HG03378 (cell line): ENCODE measurements at regions not wholly inside any gene's neighbourhood (a gene's known extent, or its start where the extent isn't known, plus 50 kb on each side); places are given as distances from the start of the nearest gene placed in this dataset.
"Not testable (repeated sequence)": the region's sequence is repeated elsewhere in the genome, so short reads cannot be mapped to it uniquely, and the experiment has no call there.

ENCODE experiments used
- ATAC-seq: cut with Tn5 transposase; IDR thresholded peaks from one replicate; pipeline ENCODE4 v1.9.1; 2021; ENCODE audit warnings: mild to moderate bottlenecking, moderate library complexity; ENCODE audit not compliant: unreplicated experiment

DNA sequence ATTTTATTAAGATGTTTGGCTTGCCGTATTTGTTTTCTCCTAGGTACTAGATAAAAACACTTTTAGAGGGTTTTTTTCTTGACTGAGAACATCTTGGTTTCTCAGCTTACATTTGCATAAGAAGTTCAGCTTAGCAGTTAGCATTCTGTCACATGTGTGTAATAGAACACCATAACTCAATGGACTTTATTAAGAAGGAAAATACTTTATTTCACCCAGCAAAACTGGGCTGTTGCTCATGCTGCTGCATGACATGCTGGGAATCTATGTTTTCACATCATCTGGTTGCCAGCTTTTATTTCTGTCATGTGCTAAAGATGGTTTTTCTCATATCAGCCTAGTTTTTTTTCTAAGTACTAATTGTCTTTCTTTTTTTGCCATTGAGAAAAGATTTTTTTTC, 144.6 kb downstream of the UTRN start:
- ATAC-seq = no peak

DNA sequence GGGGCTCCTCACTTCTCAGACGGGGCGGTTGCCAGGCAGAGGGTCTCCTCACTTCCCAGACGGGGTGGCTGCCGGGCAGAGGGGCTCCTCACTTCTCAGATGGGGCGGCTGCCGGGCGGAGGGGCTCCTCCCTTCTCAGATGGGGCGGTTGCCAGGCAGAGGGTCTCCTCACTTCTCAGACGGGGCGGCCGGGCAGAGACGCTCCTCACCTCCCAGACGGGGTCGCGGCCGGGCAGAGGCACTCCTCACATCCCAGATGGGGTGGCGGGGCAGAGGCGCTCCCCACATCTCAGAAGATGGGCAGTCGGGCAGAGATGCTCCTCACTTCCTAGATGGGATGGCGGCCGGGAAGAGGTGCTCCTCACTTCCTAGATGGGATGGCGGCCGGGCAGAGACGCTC, 148.3 kb downstream of the UTRN start:
- not testable (repeated sequence) for ATAC-seq

DNA sequence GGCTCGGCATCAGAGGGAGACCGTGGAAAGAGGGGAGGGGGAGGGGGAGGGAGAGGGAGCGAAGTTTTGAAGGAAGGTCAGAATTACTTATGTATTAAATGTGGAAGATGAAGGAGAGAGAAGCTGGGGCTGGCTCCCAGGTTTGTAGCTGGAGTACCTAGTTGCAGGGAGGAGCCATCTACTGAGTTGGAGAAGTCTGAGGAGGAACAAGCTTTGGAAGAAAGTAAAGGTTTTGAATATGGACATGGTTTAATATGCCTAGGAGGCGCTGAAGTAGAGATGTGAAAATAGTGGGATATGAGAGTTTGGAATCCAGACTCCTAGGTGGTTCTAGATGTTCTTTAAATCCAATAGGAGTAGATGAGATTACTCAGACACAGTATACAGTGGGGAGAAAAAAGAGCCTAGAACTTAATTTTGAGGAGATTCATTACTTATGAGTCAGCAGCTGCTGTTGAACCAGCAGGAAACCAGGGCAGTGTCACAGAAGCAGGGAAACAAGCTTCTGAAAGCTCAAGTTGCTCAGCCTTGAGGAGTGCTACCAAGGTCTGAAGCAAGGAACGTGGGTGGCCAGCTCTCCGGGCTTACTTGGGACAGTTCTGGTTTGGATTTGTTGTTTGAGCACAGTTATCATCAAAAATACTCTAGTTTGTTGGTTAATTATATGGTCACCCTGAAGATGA, 149.3 kb downstream of the UTRN start:
- ATAC-seq = no peak

DNA sequence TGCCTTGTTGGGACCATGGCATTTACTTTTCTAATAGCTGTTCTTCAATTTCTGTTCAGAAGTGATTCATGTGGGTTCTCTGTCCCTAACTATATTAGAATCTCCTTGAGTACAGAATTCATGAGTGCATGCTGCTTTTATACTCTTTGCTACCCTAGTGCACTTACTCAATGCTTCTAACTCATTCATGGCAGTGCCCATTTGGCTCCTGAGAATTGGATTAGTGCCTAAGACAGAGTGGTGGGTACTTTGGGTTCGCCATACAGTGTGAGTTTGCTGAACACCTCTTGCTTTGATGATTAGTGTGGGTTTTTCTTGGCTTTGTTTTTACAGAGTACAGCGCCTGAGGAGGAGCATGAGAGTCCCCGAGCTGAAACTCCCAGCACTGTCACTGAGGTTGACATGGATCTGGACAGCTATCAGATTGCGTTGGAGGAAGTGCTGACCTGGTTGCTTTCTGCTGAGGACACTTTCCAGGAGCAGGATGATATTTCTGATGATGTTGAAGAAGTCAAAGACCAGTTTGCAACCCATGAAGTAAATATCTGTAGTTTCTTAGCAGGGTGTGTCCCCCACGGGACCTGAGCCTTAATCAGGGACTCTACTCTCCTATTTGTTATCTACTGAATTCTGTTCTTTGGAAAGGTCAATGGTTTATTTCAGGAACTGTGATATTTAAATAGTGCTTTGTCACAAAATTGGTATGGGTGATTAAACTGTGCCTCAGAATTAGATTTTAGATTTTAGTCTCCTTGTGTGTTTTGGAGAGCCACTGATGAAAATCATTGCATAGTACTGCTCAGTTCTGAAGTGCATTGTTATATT, 150.7 kb downstream of the UTRN start:
- no peak for ATAC-seq

DNA sequence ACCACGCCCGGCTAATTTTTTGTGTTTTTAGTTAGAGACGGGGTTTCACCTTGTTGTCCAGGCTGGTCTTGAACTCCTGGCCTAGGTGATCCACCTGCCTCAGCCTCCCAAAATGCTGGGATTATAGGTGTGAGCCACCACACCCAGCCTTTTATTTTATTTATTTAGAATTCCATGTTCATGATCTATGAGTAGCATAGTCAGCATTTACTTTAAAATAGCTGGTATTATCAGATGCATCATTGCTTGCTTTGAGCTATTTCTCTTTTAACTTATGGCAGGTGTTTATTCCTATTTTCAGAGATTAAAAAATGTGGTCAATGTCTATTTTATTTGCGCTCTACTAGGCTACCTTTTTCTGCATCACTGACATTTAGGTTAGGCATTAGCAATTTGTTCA, 152.0 kb downstream of the UTRN start:
- ATAC-seq = no peak

DNA sequence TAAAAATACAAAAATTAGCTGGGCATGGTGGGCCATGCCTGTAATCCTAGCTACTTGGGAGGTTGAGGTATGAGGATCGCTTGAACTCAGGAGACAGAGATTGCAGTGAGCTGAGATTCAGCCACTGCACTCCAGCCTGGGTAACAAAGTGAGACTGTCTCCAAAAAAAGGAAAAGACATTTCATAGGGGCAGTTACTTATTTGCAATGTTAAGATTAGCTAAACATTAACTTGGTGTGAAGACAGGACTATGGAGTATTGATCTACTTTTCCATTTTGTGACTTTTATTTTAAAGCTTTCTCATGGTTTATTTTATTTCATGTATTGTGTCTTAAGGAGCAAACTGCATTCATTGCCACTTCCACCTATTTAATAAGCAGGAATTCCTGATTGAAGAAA, 153.0 kb downstream of the UTRN start:
- ATAC-seq = no peak

DNA sequence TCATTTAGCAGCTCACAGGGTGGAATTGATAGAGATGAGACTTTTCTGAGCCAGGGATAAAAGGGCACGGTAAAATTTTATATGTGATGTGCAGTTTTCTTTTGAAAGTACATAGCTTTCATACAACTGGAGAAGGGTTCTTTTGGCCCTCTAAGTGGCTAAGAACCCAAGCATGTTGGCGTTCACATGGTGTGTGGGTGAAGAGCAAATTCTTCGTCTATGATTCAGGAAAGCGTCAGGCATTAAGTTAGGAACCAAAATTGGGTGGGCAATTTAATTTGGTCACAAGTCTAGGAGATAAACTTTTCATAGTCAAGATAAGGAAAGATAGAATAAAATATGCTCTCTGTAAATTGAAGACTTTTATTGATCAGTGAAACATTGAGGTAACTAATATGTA, 153.9 kb downstream of the UTRN start:
- ATAC-seq = no peak

DNA sequence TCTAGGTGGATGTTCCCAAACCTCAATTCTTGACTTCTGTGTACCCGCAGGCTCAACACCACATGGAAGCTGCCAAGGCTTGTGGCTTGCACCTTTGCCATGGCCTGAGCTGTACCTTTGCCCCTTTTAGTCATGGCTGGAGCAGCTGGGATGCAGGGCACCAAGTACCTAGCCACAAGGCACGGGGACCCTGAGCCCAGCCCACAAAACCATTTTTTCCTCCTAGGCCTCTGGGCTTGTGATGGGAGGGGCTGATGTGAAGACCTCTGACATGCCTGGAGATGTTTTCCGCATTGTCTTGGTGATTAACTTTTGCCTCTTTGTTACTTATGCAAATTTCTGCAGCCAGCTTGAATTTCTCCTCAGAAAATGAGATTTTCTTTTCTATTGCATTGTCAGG, 156.7 kb downstream of the UTRN start:
- not testable (repeated sequence) for ATAC-seq

DNA sequence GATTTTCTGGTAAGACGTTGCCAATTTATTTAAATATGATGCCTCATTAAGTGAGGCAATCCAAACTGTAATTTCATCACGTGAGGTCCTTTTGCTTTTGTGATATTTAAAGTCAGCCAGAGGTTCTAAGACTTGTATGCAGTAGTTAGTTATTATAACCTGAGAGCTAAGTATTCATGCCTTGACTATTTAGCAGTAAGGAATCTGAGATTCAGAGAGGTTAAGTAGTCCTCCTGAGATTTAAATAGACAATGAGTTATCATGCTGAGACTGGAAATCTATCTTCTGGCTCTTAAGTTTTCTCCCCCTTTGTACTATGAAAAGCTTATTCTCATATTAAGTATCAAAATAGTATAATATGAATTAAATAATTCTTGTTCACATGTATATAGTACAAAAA, 158.0 kb downstream of the UTRN start:
- ATAC-seq = no peak

DNA sequence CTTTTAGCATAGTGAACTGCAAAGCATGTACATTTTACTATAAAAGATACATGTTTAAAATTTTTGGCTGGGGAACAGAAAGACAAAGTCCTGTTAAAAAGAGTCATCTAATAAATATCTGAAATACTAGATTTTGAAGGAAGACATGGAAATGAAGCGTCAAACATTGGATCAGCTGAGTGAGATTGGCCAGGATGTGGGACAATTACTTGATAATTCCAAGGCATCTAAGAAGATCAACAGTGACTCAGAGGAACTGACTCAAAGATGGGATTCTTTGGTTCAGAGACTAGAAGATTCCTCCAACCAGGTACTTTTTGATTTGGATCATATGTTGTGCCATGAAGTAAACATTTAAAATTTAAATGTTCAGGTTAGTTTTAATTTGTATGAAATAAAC, 162.3 kb downstream of the UTRN start:
- no peak for ATAC-seq

DNA sequence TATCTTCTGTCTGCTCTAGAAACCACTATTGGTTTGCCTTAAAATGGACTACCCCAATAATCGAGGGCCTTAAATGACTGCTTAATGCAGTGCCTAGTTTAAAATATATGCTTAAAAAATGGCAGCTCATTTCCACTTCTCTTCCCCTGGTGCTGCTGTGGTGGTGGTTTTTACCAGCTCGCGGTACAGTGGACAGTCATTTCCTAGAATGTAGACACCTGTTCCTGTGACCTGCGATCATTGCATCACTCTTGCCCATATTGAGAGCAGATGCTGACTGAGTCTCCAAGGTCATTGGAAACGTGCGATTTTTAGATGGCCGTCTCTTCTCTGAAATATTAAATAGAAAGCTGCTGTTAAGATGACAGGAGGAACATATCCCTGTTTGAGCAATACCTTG, 164.1 kb downstream of the UTRN start:
- no peak for ATAC-seq

DNA sequence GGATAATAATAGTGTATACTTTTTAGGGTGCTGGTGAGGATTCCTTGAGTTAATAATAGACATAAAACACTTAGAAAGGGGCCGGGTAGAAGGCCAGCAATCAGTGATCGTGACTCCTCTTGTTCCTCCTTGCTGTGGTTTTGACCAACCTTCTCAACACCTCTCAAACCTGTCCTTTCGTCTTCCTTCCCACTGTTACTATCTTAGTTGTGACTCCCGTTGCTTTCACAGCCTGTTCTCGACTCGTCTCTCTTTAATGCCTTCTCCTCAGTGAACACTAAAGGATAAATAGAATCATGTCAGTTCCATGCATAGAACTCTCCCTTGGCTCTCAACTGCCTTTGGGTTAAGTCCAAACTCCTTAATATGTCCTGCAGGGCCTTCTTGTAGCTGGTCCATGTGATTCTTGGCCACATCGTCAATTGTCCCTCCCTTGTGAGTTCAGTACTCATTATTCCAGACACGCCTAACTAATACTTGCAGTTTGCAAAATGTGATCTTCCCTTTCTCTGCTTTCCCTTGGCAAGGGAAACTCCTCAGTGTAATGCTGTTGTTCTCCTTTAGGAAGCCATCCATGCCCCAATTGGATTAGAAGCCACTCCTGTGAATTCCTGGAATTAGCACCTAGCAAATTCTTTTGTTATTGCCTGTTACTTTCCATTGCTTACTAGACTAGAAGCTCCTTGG, 164.9 kb downstream of the UTRN start:
- ATAC-seq = no peak

DNA sequence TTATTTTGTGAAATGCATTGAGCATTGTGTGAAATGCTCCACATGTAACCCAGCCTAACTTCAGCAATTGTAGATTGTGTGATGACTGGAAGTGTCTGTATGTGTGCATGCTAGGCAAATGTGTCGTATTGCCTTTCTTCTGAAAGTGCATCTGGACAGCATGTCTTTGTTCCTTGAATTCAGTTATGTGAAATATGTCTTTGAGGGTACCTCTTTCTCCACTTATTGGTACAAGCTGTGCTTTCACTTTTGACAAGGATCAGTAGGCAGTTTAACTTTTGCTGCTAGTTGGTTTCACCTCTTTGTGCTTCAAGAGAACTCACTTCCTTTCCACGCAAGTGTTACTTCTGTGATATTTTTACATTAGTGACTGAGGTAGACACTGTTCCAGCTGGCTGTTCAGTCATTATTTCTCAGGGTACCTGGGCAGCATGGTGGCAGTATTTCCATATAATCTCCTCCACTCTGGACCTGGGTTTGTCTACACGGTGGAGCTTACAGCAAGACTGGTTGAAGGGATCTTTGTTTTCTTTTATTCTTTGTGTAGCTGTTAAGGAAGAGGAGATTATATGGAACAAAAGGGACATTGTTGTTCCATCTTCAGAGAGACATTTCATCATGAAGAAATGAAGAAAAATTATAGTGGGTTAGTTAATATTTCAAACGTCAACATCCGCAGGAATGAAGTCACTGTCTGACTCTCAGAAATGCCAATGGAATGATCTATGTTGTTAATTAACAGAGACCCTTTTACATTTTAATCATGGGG, 175.4 kb downstream of the UTRN start:
- ATAC-seq = peak; percentile 93

DNA sequence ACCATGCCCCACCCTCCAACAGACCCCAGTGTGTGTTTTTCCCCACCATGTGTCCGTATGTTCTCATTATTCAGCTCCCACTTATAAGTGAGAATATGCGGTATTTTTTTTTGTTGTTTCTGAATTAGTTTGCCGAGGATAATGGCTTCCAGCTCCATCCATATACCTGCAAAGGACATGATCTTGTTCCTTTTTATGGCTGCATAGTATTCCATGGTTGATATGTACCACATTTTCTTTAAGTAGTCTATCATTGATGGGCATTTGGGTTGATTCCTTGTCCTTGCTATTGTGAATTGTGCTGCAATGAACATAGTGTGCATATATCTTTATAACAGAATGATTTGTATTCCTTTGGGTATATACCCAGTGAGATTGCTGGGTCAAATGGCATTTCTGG, 176.9 kb downstream of the UTRN start:
- ATAC-seq = no peak

DNA sequence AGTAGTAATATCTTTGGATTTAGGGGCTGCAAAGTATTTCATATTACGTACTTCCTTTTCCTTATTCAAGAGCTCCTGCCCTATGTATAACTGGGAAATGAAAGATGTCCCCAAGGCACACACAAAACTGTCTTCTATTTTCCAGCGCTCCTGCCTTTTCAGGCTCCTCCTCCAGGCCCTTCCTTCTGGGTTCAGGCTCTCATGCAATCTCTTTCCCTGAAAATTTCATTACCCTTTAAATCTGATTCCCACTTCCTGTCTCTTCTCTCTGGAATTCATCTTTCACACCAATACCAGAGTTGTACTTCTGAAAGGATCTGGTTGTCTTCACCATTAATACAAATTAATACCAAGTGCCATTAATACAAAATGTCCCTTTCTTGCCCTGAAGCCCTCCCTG, 181.6 kb downstream of the UTRN start:
- no peak for ATAC-seq

DNA sequence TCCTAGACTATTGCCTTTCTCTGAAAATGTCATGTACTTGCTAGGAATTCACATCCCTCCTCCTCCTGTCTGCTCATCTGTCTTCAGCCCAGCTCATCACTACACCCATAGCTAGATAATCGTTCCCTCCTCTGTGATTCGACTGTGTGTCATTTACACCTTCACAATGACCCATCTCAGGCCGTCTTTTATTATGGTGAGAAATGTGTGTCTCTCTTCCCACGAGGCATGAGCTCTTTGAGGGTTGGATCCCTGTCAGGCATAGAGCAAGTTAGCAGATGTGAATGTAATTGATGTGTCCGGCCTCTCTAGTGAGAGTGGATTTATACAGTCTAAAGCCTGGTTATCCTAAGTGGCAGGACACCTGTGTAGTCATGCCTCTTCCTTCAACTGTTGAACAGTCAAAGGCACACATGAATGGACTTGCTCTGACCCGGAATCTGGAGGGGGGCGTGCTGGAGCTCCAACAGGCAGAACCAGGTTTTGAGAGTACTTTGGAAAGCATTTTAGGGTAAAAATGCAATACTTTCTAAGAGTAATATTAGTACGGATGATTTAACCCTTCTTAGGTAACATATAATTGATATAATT, 182.1 kb downstream of the UTRN start:
- no peak for ATAC-seq

DNA sequence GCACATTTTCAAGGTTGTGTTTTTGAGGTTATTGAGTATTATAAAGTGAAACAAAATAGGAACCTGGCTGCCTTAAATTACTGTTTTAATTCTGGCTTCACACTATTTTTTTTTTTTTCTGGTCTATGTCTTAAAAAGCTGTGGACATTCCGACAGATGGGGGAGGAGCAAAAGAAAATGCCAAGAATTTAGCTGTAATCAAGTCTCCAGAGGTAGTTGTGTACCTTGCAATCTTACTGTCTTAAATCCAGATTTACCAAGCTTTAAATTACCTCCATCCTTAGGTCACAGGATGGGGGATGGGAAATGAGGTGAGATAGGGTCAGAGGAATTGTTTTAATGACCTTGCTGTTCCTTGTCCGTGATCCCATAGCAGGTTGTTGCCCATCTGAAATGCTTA, 182.8 kb downstream of the UTRN start:
- no peak for ATAC-seq

DNA sequence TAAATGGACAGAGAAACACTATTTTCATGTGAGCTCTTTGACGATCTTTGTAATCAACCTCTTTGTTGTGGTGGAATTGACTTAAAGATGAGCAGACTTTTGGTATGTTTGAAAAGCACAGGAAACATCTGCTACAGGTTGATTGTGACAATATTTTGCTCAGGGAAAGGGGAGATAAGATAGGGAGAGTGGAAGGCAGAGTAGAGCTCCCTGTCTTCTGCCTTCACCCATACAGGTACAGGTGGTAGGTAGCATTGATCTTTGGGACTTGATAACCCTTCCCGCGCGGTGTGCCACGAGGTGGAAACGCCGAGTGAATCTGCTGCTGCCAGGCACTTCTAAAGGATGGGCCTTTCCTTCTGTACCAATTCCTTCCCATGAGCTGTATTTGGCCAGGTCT, 183.6 kb downstream of the UTRN start:
- ATAC-seq = no peak

DNA sequence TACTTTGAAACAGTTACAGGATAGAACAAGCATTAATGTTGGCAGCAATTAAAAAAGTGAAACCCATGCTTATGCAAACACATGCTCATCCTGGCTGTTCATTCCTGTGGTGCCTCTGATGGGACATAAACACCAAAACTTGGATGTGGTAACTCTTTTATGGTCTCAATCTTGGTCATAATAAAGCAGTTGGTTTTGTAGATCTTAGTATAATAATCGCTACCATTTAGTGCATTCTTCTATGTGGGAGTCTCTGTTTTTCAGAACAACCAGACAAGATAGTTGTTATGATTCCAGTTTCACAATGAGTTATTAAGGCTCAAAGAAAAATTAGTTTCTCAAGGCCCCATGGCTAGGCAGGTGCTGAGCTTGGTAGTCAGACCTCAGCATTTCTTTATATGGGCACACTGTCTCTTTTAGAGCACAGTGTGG, 184.0 kb downstream of the UTRN start:
- ATAC-seq = peak; percentile 66

DNA sequence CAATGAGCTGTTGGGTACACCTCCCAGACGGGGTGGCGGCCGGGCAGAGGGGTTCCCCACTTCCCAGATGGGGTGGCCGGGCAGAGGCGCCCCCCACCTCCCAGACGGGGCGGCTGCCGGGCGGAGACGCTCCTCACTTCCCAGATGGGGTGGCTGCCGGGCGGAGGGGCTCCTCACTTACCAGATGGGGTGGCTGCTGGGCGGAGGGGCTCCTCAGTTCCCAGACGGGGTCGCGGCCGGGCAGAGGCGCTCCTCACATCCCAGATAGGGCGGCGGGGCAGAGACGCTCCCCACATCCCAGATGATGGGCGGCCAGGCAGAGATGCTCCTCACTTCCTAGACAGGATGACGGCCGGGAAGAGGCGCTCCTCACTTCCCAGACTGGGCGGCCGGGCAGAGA, 185.1 kb downstream of the UTRN start:
- ATAC-seq = not testable (repeated sequence)

DNA sequence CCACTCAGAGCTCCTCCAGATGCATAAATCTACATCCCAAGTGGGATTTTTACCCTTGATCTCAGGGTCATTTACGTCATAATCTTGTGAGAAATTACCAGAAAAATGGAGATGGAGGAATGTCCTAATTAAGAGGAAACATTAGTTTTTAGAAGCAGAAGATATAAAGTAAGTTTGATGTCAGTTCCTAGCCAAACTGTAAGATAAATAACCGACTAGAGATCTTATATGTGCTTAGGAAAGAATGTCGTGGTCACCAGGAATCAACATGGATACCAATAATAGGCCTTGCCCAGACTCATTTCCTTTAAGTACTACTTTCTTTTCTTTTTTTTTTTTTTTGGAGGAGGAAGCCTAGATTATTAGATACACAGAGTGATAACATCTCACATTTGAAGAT, 186.9 kb downstream of the UTRN start:
- ATAC-seq = no peak
